ENCODE measurements at regions not wholly inside any gene's neighbourhood (a gene's known extent, or its start where the extent isn't known, plus 50 kb on each side); places are given as distances from the start of the nearest gene placed in this dataset.

GRCh38 chr20:4332121-4332860, 83.2 kb upstream of the ADRA1D start:
- H4K20me1 ChIP-seq (ENCODE audit: insufficient read depth, low read length), result no peaks in the 10 kb centered on the region
- ATAC-seq (ENCODE audit: insufficient read depth, low read depth) (no peak), DNase-seq (no peak)
- no peak overlapping the region for H3K4me2 ChIP-seq (ENCODE audit: insufficient read depth, low read length)
- no peak overlapping the region for H3K27ac ChIP-seq (ENCODE audit: low read length)
- H3K27me3 ChIP-seq (ENCODE audit: insufficient read depth, low read length, poor library complexity), result peaks cover 16% of the 10 kb centered on the region
- no peak overlapping the region for H3K4me3 ChIP-seq (ENCODE audit: low read depth in 1 of 2, low read length in 2 of 2)
- no peaks in the 10 kb centered on the region for H3K79me2 ChIP-seq (ENCODE audit: insufficient read depth, low read length)
- H3K4me1 ChIP-seq (ENCODE audit: insufficient read depth, low read length), result no peaks in the 10 kb centered on the region
- no peaks in the 10 kb centered on the region for H3K36me3 ChIP-seq (ENCODE audit: insufficient read depth, low read length)
- H3K9me3 ChIP-seq (ENCODE audit: insufficient read depth, low read length, severe bottlenecking), result no peaks in the 10 kb centered on the region
- no peak for TF ChIP-seq EZH2 (IDR thresholded peaks at IDR 0.05; ENCODE audit: borderline replicate concordance, low read depth, low read length, severe bottlenecking)
- TF ChIP-seq, protein P1, sequence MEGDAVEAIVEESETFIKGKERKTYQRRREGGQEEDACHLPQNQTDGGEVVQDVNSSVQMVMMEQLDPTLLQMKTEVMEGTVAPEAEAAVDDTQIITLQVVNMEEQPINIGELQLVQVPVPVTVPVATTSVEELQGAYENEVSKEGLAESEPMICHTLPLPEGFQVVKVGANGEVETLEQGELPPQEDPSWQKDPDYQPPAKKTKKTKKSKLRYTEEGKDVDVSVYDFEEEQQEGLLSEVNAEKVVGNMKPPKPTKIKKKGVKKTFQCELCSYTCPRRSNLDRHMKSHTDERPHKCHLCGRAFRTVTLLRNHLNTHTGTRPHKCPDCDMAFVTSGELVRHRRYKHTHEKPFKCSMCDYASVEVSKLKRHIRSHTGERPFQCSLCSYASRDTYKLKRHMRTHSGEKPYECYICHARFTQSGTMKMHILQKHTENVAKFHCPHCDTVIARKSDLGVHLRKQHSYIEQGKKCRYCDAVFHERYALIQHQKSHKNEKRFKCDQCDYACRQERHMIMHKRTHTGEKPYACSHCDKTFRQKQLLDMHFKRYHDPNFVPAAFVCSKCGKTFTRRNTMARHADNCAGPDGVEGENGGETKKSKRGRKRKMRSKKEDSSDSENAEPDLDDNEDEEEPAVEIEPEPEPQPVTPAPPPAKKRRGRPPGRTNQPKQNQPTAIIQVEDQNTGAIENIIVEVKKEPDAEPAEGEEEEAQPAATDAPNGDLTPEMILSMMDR (IDR thresholded peaks at IDR 0.05; ENCODE audit: borderline replicate concordance, extremely low read depth, low read length, poor library complexity, severe bottlenecking), result no peak
- no peak overlapping the region for H3K9ac ChIP-seq (ENCODE audit: low read depth, low read length)
- no peak overlapping the region for H2AFZ ChIP-seq (ENCODE audit: low read depth, low read length)

DNA sequence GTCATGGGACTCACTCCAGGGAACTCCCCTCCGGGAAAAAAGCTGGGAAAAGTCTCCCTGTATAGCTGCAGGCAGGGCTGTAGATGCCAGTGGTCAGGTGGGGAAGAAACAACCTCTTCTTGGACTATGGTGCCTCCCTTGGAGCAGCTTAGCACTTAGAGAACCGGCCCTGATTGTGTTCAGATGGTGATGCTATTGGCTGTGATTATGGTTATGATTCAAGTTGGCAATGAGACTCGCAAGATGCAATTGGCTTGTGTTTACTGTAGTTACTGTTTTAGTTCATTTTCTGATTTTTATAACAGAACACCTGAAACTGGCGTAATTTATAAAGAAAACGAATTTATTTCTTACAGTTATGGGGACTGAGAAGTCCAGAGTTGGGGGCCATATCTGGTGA, 80.9 kb upstream of the ADRA1D start:
- no peaks in the 10 kb centered on the region for H3K79me2 ChIP-seq (ENCODE audit: insufficient read depth, low read length)
- no peak overlapping the region for H3K9ac ChIP-seq (ENCODE audit: low read depth, low read length)
- H2AFZ ChIP-seq (ENCODE audit: low read depth, low read length), result no peak overlapping the region
- DNase-seq (no peak), ATAC-seq (ENCODE audit: insufficient read depth, low read depth) (no peak)
- H3K4me2 ChIP-seq (ENCODE audit: insufficient read depth, low read length), result no peak overlapping the region
- no peaks in the 10 kb centered on the region for H3K36me3 ChIP-seq (ENCODE audit: insufficient read depth, low read length)
- TF ChIP-seq, protein P1 (IDR thresholded peaks at IDR 0.05; ENCODE audit: borderline replicate concordance, extremely low read depth, low read length, poor library complexity, severe bottlenecking), result no peak
- TF ChIP-seq EZH2 (IDR thresholded peaks at IDR 0.05; ENCODE audit: borderline replicate concordance, low read depth, low read length, severe bottlenecking), result no peak
- H3K4me1 ChIP-seq (ENCODE audit: insufficient read depth, low read length), result no peaks in the 10 kb centered on the region
- H4K20me1 ChIP-seq (ENCODE audit: insufficient read depth, low read length), result no peaks in the 10 kb centered on the region
- H3K9me3 ChIP-seq (ENCODE audit: insufficient read depth, low read length, severe bottlenecking), result no peaks in the 10 kb centered on the region
- peaks cover 15% of the 10 kb centered on the region for H3K27me3 ChIP-seq (ENCODE audit: insufficient read depth, low read length, poor library complexity)
- H3K27ac ChIP-seq (ENCODE audit: low read length), result no peak overlapping the region
- H3K4me3 ChIP-seq (ENCODE audit: low read depth in 1 of 2, low read length in 2 of 2), result no peak overlapping the region

DNA sequence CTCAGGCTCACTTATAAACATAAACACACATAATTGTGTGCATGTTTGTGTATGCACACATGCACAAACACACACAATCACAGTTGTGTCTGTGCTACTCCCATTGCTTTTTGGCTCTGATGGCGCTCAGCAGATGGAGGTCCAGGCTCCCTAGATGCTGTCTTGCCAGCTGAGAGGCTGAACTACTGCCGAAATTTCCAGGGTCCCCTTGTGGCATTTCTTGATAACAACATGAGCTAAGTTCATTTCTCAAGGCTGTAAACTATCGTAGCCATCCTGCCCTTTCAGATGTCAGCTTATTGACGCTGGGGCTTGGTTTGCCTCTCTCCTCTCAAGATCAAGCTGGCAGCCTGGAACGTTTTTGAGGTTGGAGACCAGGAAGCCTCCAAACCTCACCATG, 80.1 kb upstream of the ADRA1D start:
- ATAC-seq (ENCODE audit: insufficient read depth, low read depth), result no peak
- Histone ChIP-seq H3K27ac (ENCODE audit: low read length) (no peak overlapping the region), H3K9me3 (ENCODE audit: insufficient read depth, low read length, severe bottlenecking) (no peaks in the 10 kb centered on the region)

More for the DNA sequence above, 80.1 kb upstream of the ADRA1D start:
- Histone ChIP-seq H3K4me3 (ENCODE audit: low read depth in 1 of 2, low read length in 2 of 2) (no peak overlapping the region), H4K20me1 (ENCODE audit: insufficient read depth, low read length) (no peaks in the 10 kb centered on the region), H3K9ac (ENCODE audit: low read depth, low read length) (no peak overlapping the region), H3K36me3 (ENCODE audit: insufficient read depth, low read length) (no peaks in the 10 kb centered on the region), H3K27me3 (ENCODE audit: insufficient read depth, low read length, poor library complexity) (peaks cover 8% of the 10 kb centered on the region), H2AFZ (ENCODE audit: low read depth, low read length) (no peak overlapping the region), H3K4me1 (ENCODE audit: insufficient read depth, low read length) (no peaks in the 10 kb centered on the region), H3K79me2 (ENCODE audit: insufficient read depth, low read length) (no peaks in the 10 kb centered on the region), H3K4me2 (ENCODE audit: insufficient read depth, low read length) (no peak overlapping the region)
- TF ChIP-seq EZH2 (IDR thresholded peaks at IDR 0.05; ENCODE audit: borderline replicate concordance, low read depth, low read length, severe bottlenecking), result no peak
- TF ChIP-seq, protein P1 (IDR thresholded peaks at IDR 0.05; ENCODE audit: borderline replicate concordance, extremely low read depth, low read length, poor library complexity, severe bottlenecking), result no peak
- no peak for DNase-seq

Measured in DND-41 (cell line).